ENCODE measurements at regions not wholly inside any gene's neighbourhood (a gene's known extent, or its start where the extent isn't known, plus 50 kb on each side); places are given as distances from the start of the nearest gene placed in this dataset.

DNA sequence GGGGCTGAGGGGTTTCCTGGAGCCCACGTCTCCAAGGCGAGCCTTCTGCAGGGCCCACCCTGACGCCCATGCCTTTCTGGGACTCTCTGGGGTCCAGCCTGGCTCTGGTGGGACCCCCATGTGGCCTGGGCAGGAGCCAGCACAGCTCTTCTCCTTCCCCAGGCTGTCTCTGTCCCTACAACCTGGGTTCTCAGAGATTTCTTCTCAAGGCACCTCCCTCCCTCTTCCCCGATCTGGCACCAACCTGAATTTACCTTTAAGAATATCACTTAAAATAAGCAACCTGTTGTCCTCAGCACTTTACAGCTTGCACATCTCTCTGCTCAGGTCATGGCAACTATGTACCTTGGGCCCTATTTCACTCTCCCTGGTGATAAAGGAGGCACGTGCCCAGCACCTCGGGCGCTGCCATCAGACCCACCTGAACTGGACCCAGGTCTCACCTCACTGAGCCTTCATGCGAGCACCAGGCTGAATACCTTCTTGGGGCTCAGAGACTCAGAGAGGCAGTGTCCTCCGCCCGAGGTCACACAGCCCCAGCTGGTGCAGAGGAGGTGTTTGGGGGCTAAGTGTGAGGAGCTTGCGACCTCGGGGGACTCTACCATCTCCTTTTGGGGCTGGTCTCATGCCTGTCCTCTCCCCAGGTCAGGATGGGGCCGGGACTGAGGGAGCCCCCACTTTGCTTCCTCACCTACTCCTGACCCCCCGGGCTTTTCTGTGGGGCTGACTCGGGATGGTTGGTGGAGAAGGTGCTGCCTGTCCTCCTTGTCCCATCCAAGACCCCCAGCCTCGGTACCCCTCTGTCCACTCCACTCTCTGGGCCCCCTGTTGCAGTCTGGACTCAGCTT is 217.7 kb downstream of the C9orf50 start:
- Histone ChIP-seq H3K4me2 (ENCODE audit: extremely low read depth, insufficient read depth, low read length) (no peak overlapping the region), H4K20me1 (ENCODE audit: control insufficient read depth, extremely low read depth, insufficient read depth, low read length) (no peaks in the 10 kb centered on the region), H3K79me2 (ENCODE audit: control insufficient read depth, insufficient read depth, low read length) (no peaks in the 10 kb centered on the region), H2AFZ (ENCODE audit: low read length) (no peak overlapping the region), H3K36me3 (ENCODE audit: control insufficient read depth, insufficient read depth, low read length) (no peaks in the 10 kb centered on the region), H3K9ac (ENCODE audit: insufficient read depth, low read length) (no peak overlapping the region), H3K27ac (ENCODE audit: insufficient read depth, low read length) (no peak overlapping the region), H3K4me3 (replicated peaks in 1 of 4; ENCODE audit: control extremely low read depth in 1 of 4, insufficient read depth in 1 of 4, low read depth in 3 of 4, low read length in 4 of 4) (no peak overlapping the region), H3K9me3 (ENCODE audit: control insufficient read depth, insufficient read depth, low read depth, low read length) (no peaks in the 10 kb centered on the region), H3K27me3 (ENCODE audit: control insufficient read depth, insufficient read depth, low read length) (no peaks in the 10 kb centered on the region), H3K4me1 (ENCODE audit: control insufficient read depth, extremely low read depth, insufficient read depth, low read length) (peaks cover 2% of the 10 kb centered on the region)
- DNase-seq (ENCODE audit: low read depth in 2 of 2) = no peak
- TF ChIP-seq, protein P1, sequence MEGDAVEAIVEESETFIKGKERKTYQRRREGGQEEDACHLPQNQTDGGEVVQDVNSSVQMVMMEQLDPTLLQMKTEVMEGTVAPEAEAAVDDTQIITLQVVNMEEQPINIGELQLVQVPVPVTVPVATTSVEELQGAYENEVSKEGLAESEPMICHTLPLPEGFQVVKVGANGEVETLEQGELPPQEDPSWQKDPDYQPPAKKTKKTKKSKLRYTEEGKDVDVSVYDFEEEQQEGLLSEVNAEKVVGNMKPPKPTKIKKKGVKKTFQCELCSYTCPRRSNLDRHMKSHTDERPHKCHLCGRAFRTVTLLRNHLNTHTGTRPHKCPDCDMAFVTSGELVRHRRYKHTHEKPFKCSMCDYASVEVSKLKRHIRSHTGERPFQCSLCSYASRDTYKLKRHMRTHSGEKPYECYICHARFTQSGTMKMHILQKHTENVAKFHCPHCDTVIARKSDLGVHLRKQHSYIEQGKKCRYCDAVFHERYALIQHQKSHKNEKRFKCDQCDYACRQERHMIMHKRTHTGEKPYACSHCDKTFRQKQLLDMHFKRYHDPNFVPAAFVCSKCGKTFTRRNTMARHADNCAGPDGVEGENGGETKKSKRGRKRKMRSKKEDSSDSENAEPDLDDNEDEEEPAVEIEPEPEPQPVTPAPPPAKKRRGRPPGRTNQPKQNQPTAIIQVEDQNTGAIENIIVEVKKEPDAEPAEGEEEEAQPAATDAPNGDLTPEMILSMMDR (conservative IDR thresholded peaks at IDR 0.05 in 1 of 2, IDR thresholded peaks at IDR 0.05 in 1 of 2; ENCODE audit: low read depth in 1 of 2, low read length in 2 of 2) = no peak
- TF ChIP-seq EZH2 (IDR thresholded peaks at IDR 0.05; ENCODE audit: low read length, missing control alignments) = no peak

GRCh38 chr9:129402371-129402739 is 218.5 kb downstream of the C9orf50 start:
- Histone ChIP-seq H3K4me3 (replicated peaks in 1 of 4; ENCODE audit: control extremely low read depth in 1 of 4, insufficient read depth in 1 of 4, low read depth in 3 of 4, low read length in 4 of 4) (peak overlapping the region in 1 of 4 experiments; percentile 17), H3K27me3 (ENCODE audit: control insufficient read depth, insufficient read depth, low read length) (no peaks in the 10 kb centered on the region), H3K9ac (ENCODE audit: insufficient read depth, low read length) (no peak overlapping the region), H3K27ac (ENCODE audit: insufficient read depth, low read length) (no peak overlapping the region), H2AFZ (ENCODE audit: low read length) (peak overlapping the region; percentile 30), H3K4me1 (ENCODE audit: control insufficient read depth, extremely low read depth, insufficient read depth, low read length) (peaks cover 2% of the 10 kb centered on the region), H3K36me3 (ENCODE audit: control insufficient read depth, insufficient read depth, low read length) (no peaks in the 10 kb centered on the region), H4K20me1 (ENCODE audit: control insufficient read depth, extremely low read depth, insufficient read depth, low read length) (no peaks in the 10 kb centered on the region), H3K4me2 (ENCODE audit: extremely low read depth, insufficient read depth, low read length) (peak overlapping the region; percentile 35), H3K79me2 (ENCODE audit: control insufficient read depth, insufficient read depth, low read length) (no peaks in the 10 kb centered on the region), H3K9me3 (ENCODE audit: control insufficient read depth, insufficient read depth, low read depth, low read length) (no peaks in the 10 kb centered on the region)
- TF ChIP-seq EZH2 (IDR thresholded peaks at IDR 0.05; ENCODE audit: low read length, missing control alignments) = no peak
- TF ChIP-seq, protein P1 (conservative IDR thresholded peaks at IDR 0.05 in 1 of 2, IDR thresholded peaks at IDR 0.05 in 1 of 2; ENCODE audit: low read depth in 1 of 2, low read length in 2 of 2) = no peak
- DNase-seq (ENCODE audit: low read depth in 2 of 2) = no peak

DNA sequence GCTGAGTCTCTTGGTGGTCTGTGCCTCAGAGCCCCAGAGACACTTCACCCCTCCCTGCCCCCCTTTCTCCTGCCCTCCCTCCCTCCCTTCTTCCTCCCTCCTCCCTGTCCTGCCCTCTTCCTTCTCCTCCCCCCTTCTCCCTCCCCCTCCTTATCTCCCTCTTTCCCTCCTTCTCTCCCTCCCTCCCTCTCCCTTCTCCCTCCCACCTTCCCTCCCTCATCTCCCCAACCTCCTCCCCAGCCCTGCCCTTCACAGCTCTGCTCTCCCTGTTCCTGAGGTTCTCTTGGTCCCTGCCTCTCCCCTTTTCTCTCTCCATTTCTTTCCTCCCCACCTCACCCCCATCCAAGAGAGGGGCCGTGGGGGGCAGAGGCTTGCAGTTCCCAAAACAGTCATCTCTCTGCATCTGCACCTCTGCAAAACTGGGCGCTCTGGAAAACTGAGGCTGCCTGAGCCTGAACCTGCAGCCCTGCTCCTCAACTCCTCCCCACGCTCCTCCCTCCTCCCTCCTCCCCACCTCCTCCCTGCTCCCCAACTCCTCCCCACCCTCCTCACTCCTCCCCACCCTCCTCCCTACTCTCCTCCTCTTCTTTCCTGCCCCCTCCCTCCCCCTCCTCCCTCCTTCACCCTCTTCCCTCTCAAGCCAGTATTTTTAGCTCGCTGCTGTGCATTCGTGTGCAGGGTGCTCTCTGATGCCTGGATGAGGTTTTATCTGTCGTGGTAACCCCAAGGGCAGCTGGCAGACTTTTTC is 219.1 kb downstream of the C9orf50 start:
- H3K9ac ChIP-seq (ENCODE audit: insufficient read depth, low read length) = no peak overlapping the region
- H3K9me3 ChIP-seq (ENCODE audit: control insufficient read depth, insufficient read depth, low read depth, low read length) = no peaks in the 10 kb centered on the region
- no peaks in the 10 kb centered on the region for H3K27me3 ChIP-seq (ENCODE audit: control insufficient read depth, insufficient read depth, low read length)
- H3K36me3 ChIP-seq (ENCODE audit: control insufficient read depth, insufficient read depth, low read length) = no peaks in the 10 kb centered on the region
- H4K20me1 ChIP-seq (ENCODE audit: control insufficient read depth, extremely low read depth, insufficient read depth, low read length) = no peaks in the 10 kb centered on the region
- peak overlapping the region in 1 of 4 experiments; percentile 17 for H3K4me3 ChIP-seq (replicated peaks in 1 of 4; ENCODE audit: control extremely low read depth in 1 of 4, insufficient read depth in 1 of 4, low read depth in 3 of 4, low read length in 4 of 4)
- H3K4me1 ChIP-seq (ENCODE audit: control insufficient read depth, extremely low read depth, insufficient read depth, low read length) = peaks cover 2% of the 10 kb centered on the region
- H3K4me2 ChIP-seq (ENCODE audit: extremely low read depth, insufficient read depth, low read length) = no peak overlapping the region
- DNase-seq (ENCODE audit: low read depth in 2 of 2) = peak in 1 of 2 donors; percentile 27
- no peaks in the 10 kb centered on the region for H3K79me2 ChIP-seq (ENCODE audit: control insufficient read depth, insufficient read depth, low read length)
- TF ChIP-seq, protein P1 (conservative IDR thresholded peaks at IDR 0.05 in 1 of 2, IDR thresholded peaks at IDR 0.05 in 1 of 2; ENCODE audit: low read depth in 1 of 2, low read length in 2 of 2) = no peak
- TF ChIP-seq EZH2 (IDR thresholded peaks at IDR 0.05; ENCODE audit: low read length, missing control alignments) = no peak
- no peak overlapping the region for H3K27ac ChIP-seq (ENCODE audit: insufficient read depth, low read length)
- peak overlapping the region; percentile 30 for H2AFZ ChIP-seq (ENCODE audit: low read length)

All from fibroblast of lung (primary cell).